AG20443 (cell line): ENCODE measurements at regions not wholly inside any gene's neighbourhood (a gene's known extent, or its start where the extent isn't known, plus 50 kb on each side); places are given as distances from the start of the nearest gene placed in this dataset.
"Not testable (repeated sequence)": the region's sequence is repeated elsewhere in the genome, so short reads cannot be mapped to it uniquely, and the experiment has no call there.

ENCODE experiments used
- DNase-seq: peaks from one replicate; pipeline ENCODE4 v3.0.0; 2012; ENCODE audit warnings: low spot score, mixed read lengths

DNA sequence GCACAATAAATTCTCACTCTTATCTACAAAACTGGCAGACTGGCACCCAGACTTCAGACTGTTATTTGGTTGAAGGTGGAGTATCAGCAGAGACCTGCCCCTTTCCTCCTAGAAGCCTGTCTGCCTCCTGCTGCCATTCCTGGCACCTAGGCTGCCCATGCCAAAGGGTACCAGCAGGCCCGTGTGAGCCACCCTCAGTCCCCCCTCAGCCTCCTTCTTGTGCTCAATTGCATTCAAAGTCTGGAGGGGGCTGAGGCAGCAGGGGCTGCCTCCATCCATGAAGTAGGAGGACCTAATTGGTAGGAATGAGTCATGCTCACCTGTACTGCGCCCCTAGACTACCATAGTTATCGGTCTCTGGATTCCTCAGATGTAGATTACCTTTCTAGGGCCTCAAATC lies 440.9 kb upstream of the GRM3 start:
- DNase-seq: no peak

DNA sequence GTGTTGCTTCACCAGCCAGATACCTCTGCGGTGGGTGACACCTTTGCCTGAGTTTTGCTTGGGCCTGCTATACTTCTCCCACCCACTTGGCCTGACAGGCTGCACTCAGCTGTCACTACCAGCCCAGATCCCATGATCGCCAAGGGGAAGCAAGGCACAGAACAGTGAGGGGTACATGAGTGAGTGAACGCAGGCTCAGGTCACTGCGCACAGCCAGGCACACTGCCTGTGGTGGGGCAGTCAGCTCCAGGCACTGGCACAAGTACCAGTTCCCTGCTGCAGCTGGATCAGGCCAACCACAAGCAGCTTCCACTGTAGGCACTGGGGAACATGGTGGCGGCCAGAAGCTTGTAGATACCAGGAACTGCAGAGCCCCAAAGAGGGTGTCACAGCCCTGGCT lies 441.9 kb upstream of the GRM3 start:
- no peak for DNase-seq

DNA sequence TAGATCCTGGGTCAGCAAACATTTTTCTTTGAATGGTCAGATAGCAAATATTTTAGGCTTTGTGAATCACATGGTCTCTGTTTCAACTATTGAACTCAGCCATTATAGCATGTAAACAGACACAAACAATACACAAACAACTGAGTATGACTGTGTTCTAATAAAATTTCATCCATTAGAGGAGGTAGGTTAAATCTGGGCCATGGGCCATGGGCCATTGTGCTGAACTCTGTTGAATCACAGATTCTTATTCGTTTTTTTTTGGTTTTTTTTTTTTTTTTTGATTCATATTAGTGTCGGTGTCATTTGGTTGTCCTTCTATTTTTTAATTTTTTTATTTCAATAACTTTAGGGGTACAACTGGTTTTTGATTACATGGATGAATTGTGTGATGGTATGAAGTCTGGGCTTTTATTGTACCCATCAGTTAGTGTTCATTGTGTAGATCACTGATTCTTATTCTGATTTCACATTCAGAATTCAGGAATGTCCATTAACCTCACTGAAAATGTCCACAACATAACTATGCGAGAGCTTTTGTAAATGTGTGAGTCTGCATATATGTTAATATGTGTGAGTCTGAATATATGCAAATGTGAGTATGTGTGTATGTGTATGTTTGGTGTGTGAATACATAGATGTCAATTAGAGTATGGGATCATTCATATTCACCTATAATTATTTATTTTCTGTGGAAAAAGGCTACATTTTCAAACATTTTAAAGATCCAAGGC lies 443.7 kb upstream of the GRM3 start:
- DNase-seq: no peak

DNA sequence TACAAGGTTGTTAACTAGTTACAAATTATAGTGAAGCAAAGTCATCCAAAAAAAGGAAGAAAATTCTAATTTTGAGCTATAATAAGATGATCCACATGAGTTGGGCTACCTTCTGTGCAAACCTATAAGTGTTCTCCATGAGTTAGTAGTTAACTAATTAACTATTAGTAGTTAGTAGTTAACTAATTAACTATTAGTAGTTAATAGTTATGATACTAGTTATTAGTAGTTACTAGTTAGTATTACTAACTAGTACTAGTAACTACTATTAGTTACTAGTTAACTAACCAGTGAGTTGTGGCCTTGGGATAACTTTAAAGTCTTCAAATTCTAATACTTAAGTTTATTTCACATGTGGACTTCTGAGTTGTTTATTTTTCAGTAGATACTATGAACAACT lies 453.4 kb upstream of the GRM3 start:
- no peak for DNase-seq

DNA sequence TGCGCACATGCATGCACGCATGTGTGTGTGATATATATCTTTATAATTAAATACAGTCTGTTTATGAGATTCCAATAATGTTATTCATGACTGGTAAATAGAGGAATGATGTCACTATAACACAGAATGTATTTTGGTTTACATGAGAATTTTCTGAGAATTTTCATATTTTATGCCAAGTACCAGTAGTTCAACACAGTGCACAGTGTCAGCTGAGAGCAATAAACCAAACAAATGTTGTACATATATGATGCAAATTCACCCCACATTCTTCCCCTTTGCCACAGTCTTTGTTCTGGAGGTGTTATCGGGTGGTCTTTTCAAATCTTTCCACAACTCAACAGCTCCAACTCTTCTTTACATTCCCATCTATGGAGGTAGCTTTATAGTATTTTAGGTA lies 462.2 kb upstream of the GRM3 start:
- DNase-seq: no peak

DNA sequence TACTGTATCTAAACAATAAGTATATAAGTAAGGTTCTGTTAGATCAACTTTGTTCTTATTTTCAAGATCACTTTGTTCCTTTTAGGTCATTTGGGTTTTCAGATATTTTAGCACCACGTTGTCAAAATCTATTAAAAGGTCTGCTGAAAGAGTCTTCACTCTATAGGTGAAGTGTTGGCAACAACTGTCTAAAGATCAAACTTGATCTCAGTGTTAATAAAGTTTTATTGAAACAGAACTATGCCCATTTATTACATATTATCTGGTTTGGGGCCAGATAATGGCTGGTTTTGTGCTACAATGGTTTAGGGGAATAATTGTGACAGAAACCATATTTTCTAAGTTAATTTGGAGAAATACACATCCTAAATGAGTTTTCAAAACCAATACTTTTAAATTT lies 478.9 kb upstream of the GRM3 start:
- DNase-seq: no peak

DNA sequence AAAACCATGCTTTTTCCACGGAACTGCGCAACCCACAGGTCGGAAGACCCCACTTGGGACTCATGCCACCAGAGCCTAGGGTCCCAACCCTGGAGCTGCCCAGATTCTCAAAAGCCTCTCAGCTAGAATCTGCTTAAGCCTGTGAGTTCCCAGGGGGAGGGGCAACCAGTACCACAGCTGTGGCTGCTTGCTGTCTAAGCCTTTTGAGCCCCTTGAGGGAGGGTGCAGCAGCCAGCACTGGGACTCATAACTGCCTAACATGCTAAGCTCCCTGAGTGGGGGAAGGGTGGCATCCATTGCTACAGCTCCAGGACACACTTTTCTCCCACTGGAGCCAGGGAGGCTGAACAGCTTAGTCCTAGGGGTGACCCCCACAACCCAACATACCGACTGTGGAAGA lies 485.6 kb upstream of the GRM3 start:
- DNase-seq: no peak

DNA sequence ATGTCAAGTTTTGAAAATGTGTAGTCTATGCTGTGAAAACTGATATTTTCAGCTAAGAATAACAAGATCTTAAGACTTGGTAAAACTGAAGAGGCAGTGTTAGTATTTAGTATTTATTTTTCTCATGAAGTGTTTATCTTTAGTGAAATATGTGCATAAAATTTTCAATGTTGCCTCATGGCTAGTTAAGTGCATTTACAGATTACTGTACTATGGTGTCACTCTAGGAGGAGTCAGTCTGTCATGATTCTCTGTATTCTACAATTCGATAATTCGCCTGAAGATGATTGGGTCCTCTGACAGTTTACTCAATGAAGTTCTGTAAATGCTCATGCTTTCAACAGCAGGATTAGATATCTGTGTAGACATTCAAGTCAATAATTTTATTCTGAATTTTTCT lies 488.1 kb upstream of the GRM3 start:
- no peak for DNase-seq

DNA sequence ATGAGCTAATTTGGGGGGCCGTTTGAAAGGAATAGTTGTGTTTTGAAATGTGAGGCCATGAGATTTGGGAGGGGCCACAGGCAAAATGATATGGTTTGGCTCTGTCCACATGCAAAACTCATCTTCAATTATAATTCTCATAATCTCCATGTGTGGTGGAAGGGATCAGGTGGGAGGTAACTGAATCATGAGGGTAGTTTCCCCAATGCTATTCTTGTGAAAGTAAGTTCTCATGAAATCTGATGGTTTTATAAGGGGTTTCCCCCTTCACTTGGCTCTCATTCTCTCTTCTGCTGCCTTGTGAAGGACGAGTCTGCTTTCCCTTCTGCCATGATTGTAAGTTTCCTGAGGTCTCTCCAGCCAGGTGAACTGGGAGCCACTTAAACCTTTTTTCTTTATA lies 490.8 kb upstream of the GRM3 start:
- no peak for DNase-seq

DNA sequence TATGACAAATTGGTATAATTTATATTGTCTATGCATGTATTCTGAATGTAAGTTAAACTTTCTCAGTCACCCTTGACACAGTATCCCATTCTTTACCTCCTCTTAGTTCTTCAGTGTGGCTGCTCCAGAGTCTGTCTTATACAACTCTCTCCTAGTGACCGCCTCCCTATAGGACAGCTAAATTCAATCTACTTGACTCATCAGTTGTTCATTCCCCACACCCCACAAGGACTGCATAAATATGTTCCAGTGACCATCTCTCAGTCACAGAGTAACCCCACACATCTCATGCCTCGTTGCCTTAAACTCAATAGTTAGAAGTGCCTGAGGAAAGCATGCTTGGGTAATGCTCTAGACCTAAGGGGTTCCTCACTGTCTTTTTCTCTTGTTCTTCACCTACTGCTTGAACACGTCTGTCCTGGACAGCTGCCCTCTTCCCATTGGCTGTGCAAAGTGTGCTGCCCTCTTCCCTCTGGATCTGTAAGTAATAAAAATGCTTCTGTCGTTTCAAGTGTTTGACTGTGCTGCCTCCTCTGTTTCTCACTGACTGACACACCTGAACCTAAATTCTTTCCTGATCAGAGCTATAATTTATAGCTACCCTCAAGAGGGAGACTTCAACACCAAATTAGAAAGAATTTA lies 494.6 kb upstream of the GRM3 start:
- no peak for DNase-seq

DNA sequence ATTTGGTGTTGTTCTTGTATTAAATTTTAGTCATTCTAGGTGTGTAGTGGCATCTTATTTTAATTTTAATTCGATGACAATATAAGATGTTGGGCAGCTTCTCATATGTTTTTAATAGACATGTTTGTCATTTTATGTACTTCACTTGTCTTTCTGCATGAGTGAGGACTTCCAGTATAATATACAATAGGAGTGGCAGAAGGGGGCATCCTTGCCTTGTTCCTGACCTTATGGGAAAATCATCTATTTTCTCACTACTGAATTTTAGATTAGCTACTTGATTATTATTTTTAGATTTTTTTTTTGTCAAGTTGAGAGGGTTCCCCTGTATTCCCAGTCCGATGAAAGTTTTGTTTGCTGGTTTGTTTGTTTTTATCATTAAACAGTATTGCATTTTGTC lies 495.2 kb upstream of the GRM3 start:
- no peak for DNase-seq

DNA sequence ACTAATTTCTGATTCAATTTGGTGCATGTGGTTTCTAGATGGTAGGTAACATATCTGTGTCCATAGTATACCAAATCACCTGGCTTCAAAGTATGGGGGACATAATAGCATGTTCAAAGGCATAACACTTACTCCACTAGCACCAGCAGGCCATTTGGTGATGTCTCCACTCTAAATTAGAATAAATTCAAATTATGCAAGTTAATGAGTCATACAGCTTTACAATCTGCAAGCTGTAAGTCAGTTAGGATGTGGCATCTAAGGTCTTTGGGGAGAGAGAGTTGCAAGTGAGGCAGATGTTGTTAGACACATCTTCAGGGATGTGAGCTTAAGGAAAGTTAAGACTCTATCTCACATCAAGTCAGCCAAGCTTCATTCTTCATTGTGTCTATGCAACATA lies 506.4 kb upstream of the GRM3 start:
- DNase-seq: no peak

DNA sequence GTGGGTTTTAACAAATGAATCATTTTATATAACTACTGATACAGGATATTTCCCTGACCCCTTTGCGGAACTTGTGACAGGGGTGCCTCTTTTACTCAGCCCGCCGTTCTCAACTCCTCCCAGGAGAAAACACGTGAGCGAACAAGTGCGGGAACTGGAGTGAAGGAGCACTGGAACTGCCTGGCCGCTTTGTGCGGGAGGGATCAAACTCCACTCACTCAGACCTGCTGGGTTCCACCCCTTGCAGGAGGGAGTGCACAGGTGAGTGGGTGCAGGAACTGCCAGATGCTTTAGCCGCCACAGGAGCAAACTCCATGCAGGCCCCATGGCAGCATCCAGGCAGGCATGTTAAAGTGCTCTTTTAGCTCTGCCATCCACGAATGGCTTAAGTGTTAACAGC lies 513.4 kb upstream of the GRM3 start:
- DNase-seq: no peak

DNA sequence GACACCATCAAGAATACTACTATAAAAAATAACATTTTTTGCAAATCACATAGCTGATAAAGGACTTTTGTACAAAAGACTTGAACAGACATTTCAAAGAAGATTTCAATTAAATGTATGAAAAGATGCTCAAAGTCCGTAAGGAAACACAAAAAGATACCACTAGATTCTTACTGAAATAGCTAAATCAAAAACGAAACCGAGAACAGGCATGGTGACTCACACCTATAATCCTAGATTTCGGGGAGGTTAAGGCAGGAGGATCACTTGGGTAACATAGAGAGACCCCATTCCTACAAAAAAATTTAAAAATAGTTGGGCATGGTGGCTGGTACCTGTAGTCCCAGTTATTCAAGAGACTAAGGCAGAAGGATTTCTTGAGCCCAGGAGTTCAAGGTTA lies 520.2 kb upstream of the GRM3 start:
- no peak for DNase-seq

DNA sequence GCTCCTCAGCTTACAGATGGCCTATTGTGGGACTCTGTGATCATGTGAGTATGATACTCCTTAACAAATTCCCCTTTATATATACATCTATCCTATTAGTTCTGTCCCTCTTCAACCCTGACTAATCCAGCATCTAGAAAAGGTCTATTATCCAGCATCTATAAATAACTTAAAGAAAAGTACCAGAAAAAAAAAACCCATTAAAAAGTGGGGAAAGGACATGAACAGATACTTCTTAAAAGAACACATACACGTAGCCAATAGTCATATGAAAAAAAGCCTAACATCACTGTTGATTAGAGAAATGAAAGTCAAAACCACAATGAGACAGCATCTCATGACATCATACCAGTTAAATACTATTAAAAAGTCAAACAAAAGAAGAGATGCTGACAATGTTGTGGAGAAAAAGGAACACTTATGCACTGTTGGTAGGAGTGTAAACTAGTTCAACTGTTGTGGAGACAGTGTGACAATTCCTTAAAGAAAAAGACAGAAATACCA lies 549.5 kb upstream of the GRM3 start:
- DNase-seq: no peak

DNA sequence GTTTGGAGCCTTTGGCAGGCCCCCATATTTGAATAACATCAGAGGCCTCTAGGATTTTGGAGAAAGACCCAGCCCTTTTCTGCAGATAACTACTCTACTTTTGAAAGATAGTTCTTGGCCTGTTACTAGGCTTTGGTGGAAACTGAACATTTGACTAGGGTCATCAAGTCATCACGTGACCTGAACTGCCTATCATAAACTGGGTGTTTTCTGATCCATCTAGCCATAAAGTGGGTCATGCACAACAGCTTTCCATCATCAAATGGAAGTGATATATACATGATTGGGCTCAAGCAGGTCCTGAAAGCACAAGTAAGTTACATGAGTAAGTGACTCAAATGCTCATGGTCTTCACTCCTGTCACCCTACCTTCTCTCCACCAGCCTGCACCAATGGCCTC lies 552.3 kb upstream of the GRM3 start:
- DNase-seq: no peak

DNA sequence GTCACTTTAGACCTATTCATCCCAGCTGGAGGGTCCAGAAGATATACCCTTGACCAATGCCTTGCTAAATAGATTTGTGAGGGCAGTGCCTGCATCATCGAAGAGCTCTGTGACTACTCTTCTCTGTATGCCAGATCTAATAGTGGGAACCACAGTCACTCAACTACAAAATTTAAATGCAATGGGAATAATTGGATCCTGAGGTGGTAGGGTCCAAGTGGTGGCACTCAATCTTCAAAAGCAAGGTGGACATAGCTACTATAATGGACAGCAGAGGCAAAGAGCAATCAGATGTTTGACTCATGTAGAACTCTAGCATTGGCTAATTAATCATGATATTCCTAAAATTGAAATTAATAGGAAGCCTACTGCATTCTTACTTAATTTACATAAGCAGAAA lies 554.3 kb upstream of the GRM3 start:
- no peak for DNase-seq

DNA sequence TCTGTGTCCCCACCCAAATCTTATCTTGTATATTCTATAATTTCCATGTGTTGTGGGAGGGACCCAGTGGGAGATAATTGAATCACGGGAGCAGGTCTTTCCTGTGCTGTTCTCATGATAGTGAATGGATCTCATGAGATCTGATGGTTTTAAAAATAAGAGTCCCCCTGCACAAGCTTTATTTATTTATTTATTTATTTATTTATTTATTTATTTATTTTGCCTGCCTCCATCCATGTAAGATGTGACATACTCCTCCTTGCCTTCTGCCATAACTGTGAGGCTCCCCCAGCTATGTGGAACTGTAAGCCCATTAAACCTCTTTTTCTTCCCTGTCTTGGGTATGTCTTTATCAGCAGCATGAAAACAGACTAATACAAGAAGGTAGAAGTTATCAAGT lies 579.1 kb upstream of the GRM3 start:
- DNase-seq: not testable (repeated sequence)

DNA sequence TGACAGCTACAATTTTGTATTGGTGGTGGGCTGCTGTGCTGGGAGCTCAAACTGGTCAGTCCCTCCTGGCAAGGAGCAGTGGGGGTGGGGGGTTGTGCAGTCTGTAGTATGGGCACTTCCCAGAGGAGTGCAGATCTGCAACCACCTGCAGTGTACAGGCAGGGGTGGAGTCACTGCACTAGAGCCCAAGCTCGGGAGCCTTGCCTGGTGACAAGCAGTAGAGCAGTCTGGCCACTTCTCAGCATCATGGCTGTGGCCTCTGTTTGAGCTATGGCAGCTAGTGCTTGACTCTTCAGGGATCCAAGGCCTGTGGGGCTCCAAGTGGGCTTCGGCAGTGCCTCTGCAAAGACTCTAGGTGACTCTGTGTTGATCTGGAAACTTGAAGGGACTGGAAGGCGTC lies 585.1 kb upstream of the GRM3 start:
- DNase-seq: no peak

DNA sequence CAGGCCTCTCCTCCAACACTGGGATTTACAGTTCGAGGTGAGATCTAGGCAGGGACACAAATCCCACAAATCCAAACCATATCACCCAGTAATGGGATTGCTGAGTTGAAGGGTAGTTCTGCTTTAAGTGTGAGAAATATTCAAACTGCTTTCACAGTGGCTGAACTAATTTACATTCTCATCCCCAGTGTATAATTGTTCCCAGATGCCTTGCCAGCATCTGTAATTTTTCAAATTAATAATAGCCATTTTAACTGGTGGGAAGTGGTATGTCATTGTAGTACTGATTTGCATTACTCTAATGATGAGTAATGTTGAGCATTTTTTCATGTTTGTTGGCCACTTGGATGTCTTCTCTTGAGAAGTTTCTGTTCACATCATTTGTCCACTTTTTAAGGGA lies 592.8 kb upstream of the GRM3 start:
- no peak for DNase-seq

DNA sequence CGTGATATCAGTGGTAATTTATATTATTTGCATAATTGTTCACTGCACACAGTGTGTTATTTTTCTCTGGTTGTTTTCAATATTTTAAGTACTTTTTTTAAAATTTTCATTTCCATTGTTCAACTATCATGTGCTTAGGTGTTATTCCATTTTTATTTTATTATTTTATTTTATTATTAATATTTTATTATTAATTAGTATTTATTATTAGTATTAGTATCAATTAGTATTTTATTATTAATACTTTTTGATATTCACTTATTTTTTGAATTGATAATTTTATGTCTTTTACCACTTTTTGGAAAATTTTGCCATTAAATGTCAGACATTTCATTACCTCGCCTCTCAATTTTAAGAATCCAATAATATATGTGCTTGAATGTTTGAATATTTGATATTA lies 593.8 kb upstream of the GRM3 start:
- no peak for DNase-seq

DNA sequence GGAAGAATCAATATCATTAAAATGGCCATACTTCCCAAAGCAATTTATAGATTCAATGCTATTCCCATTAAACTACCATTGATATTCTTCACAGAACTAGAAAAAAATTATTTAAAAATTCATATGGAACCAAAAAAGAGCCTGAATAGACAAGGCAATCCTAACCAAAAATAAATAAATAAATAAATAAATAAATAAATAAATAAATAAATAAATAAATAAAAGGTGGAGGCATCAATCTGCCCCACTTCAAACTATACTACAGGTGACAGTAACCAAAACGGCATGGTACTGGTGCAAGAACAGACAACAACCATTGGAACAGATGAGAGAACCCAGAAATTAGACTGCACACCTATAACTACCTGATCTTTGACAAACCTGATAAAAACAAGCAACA lies 598.5 kb upstream of the GRM3 start:
- DNase-seq: not testable (repeated sequence)

DNA sequence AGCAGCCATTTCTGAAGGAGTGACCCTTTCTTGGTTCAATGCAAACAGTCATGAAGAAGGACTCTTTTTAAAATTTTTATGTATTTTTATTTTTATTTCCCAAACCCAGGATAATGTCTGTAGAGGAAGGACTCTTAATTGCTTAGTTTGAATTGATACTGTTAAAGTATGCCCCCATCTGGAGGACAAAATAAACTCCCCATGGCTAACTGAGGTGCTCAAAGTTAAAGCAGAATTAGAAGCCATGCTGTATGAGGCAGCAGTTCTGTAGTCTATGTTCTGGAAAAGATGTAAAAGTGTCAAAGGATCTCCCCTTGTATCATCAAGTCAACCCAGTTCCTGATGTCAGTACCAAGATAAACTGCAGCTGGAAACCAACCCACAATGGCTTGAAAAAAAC lies 617.9 kb upstream of the GRM3 start:
- no peak for DNase-seq

DNA sequence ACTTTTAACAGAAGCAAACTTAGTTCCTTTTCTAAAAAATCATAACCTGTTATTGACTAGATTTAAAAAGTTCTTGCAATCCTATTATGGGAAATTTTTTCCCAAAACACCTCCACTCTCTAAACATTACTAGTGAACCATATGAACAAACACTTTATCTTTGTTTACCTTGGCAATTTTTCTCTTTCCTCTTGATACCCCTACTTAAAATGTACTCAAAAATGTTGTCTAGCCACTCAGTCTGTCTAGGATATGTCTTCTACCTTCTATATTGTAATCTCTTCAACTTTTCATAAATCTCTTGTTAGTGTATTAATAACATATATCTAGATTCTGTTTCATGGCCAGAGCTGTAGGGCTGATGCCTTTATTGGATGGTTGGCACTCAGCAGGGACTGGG lies 630.0 kb upstream of the GRM3 start:
- DNase-seq: no peak
